Renal cortical epithelial cell (primary cell): ENCODE measurements at regions not wholly inside any gene's neighbourhood (a gene's known extent, or its start where the extent isn't known, plus 50 kb on each side); places are given as distances from the start of the nearest gene placed in this dataset.

ENCODE experiments used
- DNase-seq: peaks from one replicate; pipeline ENCODE4 v3.0.0-alpha.2; 2011; ENCODE audit warnings: low read depth

DNA sequence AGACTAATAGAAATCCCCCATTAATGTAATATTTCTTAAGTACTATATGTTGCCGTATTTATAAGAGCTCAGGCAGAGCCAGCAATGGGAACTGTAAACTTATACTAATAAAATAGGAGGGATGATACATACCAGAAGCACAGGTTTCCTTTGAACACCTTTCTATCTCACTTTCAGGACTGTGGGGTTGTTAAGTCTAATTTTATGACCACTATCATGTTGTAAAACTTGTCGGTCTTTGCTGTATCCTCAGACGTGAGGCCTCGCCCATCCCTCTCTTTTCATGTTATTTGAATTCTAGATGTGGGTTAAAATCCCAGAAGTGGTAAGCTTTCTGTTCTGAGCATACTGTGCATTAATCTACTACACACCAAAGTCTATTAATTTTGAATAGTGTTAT lies 1083.5 kb upstream of the TENM4 start:
- no peak for DNase-seq

DNA sequence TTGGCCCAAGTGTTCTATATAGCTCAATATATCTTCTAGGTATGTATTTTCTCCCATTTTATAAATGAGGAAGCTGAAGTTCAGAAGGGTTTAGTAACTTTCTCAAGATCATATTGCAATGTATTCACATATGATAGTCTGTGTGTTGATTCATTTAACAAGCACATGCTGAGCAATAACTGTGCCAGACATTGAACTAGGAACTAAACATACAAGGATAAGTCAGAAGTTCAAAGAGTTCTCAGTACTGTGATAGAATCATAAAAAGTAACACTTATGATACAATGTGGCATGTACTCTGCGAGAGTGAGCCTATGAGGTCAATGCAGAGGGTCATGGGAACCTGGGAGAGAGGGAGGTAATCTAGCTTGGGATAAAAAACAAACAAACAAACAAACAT lies 1082.2 kb upstream of the TENM4 start:
- no peak for DNase-seq

DNA sequence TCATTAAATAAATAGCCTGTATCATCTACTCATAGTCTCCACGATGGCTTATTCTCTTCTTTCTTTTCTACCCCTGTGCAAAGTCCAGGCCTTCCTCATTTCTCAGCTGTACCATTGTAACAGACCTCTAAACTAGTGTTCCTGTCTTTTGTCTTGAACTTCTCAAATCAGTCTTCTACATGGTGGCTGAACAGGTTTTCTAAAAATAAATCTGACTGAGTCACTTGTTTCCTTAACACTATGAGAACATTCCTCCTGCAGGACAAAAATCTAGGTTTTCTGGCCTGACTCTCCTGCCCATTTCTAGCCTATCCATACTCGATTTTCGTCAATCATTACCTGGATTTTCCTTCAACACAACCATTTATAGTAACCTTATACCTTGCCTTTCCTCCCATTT lies 1080.8 kb upstream of the TENM4 start:
- peak; percentile 80 for DNase-seq

DNA sequence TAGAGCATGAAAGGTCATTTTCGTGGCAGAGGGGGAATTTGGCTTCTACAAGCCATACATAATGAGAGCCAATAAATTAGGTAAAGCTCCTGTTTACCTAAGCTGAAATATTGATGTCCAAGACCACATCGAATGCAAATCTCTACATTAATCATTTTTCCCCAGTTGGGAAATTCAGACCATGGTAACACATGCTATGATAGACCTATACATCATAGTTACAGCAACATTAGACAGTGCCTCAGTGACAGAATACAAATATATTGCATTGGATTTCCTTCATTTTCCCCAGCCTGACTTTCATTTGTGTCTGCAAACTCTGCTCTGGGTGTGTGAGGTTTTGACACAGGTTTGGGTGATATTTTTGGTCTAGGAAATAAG lies 1079.7 kb upstream of the TENM4 start:
- DNase-seq, result no peak

DNA sequence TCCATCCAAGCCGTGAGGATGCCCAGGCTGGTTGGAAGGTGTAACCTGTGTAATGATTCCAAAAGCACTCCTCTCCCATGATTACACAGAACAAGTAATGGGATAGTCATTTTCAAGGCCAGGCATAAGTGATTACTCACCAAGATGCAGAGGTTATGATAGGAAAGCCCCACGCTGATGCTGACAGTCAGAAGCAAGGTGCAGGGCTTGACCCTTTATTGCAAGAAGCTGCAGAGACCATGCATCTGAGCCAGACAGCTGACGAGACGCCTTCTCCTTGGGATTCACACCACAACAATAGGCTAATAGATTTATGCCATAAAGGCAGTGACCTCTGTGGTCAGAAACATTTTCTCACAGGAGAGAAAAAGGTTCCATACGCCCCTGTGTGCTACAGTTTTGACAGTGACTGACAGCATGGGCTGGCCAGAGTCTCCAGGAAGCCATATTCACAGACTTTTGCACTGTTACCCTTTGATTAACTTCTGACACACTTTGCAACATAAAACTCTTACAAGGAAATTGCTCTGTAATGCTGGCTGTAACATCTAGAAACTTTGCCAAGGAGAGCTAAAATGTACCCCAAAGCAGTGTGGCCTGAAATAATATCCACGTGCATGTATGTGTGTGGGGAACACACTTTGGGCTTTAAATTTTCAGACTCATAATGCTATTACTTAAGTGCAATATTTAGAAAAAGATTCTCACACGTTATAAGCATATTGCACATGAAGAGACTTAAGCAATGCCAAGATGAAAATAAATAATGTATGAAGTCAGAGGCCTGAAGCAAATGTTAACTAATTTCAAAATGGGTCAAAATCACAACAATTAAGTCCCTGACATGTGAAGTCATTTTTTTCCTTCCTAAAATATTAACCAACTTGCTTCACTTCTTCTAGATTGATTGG lies 1079.0 kb upstream of the TENM4 start:
- DNase-seq, result peak; percentile 44

DNA sequence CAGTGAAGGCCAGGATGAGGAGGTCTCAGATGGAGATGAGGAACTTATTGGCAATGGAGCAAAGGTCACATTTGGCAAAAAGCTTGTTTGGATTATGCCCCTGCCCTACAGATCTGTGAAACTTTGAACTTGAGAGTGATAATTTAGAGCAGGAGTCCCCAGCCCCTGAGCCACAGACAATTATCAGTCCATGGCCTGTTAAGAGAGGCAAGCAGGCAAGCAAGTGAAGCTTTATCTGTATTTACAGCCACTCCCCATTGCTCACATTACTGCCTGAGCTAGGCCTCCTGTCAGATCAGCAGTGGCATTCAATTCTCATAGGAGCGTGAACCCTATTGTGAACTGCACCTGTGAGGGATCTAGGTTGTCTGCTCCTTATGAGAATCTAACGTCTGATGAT lies 1076.9 kb upstream of the TENM4 start:
- no peak for DNase-seq

DNA sequence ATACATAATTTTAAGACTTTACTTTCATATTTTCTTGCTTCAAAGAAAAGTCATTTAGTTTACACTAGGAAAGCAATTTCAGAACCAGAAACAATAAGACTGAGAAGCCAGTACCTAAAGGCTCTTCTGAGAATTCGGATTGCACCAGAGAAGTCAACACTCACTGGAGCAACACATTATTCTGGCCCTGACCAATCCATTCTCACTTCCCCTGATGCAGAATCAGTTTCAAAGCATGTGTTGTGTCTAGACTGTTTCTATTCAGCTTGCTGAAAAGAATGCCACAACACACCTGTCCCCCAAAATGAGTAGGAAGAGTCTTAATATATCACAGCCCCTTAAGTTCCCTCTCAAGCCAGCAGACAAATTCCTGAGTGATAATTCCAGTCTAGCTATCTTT lies 1074.3 kb upstream of the TENM4 start:
- DNase-seq, result no peak

DNA sequence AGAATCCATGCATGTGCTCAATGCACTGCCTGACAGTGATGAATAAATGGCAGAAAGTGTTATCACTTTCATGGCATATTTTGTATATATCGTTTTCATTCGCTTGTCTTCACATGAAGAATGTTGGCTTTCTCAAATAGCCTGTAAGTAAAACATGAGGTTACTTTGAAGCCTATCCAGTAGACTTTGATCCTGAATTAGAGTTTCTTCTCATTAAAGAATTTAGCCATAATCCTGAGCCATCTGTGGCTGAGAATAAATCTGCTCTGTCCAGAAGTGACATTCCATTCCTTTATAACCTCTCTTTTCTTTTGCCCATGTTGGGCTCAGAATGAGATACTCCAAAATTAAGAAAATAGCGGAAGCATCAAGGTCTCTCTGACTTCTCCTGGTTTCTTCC lies 1071.7 kb upstream of the TENM4 start:
- DNase-seq, result no peak

DNA sequence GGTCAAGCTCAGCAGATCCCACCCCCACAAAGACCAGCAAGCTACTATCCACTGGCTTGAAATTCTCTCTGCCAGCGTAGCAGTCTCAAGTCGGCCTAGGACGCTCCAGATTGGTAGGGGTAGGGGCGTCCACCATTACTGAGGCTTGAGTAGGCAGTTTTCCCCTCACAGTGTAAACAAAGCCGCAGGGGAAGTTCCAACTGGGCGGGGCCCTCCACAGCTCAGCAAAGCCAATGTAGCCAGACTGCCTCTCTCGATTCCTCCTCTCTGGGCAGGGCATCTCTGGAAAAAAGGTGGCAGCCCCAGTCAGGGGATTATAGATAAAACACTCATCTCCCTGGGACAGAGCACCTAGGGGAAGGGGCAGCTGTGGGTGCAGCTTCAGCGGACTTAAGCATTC lies 1064.9 kb upstream of the TENM4 start:
- DNase-seq, result no peak

DNA sequence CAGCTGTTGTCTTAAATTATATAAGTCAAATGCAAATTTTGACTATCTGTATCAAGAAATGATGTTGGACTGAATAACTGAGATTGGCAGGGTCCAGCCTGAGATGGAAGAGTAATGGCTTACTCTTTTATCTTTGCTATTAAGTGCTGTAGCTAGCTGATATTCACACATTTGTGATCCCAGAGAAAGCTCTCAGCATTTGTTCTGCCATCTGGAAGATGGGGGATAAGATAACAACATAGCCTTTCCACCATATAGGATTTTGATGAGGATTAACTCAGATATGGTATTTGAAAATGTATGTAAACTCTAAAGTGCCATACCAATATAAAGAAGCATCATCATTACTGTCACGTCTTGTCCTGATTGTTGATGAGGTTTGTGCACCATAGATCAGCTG lies 1063.2 kb upstream of the TENM4 start:
- no peak for DNase-seq

DNA sequence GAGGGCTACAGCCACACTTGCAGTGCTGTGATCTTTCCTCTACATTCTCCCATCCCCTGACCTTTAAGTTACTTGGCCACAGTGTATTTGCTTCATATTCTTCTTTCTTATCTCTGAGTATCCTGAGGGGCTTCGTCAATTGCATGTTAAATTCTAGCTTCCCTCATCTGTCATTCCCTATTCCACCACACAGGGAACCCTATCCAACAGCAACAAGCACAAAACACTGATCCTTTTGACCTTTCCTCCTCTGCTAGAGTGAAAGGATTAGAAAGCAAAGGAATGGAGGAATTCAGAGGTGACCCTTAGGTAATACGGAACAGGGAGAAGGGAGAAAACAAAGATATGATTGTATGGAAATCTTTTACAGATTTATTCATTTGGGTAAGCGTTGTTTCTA lies 1061.7 kb upstream of the TENM4 start:
- no peak for DNase-seq

DNA sequence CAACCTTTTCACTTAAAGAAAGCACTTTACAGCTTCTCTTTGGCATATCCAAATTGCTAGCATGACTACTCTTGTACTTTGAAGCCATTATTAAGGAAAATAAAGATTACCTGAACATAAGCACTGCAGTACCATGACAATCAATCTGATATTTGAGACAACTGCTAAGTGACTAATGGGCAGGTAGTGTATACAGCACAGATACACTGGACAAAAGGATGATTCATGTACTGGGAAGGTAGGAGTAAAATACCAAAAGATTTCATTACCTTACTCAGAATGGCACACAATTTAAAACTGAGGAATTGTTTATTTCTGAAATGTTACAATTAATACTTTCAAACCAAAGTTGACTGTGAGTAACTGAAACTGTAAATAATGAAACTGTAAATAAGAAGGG lies 1054.3 kb upstream of the TENM4 start:
- peak; percentile 3 for DNase-seq

DNA sequence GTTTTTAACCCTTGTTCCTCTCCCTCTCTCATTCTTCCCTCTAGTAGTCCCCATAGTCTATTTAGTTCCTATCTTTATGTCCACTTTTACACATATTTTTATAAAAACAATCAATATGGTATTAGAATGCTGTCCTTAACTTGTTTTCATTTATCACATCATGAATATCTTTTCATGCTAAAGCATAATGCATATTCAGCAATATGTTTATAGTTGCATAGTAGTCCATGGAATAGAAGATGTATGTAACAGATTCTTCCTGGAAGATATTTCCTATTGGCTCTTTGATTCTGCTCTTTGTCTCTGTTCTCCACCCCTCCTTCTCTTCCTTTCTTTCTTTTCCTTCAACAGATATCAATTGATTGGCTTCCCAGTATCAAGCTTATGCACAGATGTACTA lies 1047.1 kb upstream of the TENM4 start:
- no peak for DNase-seq

DNA sequence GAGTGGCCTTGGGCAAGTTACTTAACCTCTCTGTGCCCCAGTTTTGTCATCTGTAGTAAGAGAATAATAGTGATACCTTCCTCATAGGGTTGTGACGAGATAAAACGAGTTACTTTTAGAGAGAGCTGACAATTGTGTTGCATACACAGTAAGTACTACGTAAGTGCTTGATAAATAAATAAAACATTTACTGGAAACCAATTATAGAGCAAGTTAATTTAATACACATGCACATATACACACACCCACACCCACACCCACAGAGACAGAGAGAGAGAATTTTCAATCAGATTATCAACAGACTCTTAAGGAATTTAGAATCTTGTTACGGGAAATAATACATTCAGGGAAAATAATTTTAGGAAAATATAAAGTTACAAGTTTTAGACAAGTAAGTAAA lies 1045.8 kb upstream of the TENM4 start:
- DNase-seq, result no peak

DNA sequence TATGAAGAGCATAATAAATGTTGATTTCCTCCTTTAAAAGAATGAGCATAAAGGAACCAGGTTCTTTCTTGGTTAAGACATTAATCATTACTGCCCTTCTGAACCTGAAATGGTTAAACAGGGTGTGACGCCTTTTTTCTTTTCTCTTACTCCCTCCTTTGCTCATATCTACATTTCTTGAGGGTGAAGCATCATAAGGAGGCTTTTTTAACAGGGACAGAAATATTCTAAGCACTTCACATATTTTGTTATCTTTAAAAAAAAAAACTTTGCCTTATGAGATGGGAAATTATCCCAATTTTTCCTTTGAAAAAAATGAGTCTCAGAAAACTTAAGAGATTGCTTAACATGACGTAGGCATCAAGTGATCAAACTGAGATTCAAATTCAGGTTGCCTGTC lies 1036.3 kb upstream of the TENM4 start:
- DNase-seq, result no peak

DNA sequence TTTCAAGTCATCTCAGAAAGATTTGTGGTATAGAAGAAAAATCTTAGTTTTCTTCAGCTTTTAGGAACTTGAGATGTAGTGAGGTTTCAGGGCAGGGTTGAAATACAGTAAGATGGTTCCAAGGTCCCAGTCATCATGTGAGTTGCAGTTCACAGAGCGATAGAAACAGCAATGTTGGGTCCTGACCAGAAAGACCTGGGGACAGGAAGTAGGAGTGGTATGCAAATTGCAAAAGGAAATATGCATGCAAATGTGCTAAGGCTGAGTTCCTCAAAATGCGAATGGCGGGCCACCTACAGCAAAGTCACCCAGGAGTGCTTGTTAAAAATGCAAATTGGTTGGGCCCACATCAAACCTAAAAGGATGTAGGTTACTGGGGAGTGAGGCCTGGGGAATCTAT lies 1032.7 kb upstream of the TENM4 start:
- DNase-seq, result no peak

DNA sequence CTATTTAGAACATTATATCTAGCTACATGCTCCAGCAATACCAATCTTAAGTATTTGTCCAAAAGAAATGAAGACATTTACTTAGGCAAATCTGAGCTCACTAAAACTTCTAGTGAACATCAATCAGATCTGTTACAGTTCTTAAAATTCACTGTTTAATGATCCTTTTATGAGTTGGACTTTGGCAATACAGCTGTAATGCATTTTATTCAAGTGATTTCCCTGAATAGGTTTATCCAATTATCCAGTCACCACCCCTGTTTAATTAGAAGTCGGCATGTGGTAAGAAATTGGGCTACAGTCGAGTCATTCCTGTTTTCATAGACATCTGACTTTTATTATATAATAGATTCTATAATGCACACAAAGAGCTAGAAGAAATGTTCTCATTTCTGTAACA lies 1029.0 kb upstream of the TENM4 start:
- no peak for DNase-seq

DNA sequence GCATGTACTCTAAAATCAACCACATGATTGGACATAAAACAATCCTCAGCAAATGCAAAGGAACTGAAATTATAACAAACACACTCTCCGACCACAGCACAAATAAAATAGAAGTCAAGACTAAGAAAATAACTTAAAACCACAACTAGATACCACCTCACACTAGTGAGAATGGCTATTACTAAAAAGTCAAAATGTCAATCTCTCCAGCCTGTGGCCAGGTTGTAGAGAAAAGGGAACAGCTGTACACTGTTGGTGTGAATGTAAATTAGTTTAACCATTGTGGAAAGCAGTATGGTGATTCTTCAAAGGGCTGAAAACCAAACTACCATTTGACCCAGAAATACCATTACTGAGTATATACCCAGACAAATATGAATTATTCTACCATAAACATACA lies 1025.7 kb upstream of the TENM4 start:
- no peak for DNase-seq

DNA sequence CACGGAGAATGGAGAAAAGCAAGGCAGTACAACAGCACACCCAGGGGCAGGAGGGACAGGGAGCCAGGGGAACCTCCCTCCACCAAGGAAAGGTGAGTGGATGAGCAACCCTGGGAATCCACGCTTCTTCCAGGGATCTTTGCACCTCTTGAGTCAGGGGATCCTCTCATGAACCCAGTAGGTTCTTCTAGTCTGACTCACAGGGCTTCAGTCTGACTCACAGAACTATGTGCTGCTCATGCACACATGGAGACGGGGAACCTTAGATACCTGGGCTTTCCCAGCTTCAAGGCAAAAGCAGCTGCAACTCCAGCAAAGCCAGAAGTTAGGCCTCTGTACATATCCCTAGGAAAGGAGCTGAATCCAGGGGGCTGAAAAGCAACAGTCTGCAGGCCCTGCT lies 1021.4 kb upstream of the TENM4 start:
- DNase-seq, result peak; percentile 76

DNA sequence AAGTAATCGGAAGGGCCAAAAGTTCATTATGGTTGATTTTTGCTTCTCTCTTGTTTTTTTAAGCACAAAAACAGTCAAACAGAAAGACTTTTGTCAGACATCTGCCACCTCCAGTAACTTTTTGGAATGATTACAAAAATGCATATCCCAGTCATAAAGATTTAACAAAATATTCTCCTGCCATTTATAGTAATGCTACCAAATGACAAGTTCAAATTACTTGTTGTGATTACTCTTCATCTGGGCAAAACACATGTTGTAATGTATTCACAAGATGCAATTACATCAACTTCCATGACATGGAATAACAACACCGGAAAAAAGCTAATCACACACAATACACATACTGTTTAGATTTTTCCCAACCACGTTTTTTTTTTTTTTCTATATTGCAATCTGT lies 1017.5 kb upstream of the TENM4 start:
- DNase-seq, result no peak

DNA sequence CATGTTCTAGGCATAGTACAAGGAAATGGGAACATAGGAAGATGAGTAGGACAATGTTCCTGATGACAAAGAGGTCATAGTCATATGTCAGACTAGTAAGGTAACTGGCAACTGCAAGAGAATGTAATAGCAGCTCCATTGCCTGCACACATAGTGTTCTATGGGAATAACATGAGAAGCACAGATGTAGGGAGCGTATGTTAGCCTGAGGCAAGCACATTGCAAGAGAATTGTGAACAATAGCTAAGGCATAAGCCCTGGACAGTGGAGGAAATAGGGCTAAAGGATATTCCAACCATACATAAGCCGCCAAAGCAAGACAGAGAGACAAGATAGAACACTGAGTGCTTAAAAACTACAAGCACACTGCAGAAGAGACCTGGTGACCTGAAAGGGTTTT lies 1017.0 kb upstream of the TENM4 start:
- DNase-seq, result no peak

DNA sequence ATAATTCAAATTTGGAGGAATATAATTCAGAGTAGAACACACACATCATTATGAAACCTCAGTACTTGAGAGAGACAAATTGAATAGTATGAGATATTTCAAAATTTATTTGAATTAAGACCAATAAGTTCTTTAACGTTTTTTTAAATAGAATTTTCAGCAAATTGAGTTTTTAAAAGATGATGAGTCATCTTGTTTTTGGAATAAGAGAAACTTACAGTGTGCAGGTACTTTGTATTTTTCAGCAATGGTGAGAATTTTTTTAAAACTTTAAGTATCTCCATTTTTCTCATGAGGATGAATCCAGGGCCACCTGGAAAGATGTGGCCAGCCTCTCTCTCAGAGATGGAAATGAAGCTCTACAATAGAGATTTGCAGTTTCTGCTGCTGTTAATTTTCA lies 1015.0 kb upstream of the TENM4 start:
- DNase-seq, result no peak

DNA sequence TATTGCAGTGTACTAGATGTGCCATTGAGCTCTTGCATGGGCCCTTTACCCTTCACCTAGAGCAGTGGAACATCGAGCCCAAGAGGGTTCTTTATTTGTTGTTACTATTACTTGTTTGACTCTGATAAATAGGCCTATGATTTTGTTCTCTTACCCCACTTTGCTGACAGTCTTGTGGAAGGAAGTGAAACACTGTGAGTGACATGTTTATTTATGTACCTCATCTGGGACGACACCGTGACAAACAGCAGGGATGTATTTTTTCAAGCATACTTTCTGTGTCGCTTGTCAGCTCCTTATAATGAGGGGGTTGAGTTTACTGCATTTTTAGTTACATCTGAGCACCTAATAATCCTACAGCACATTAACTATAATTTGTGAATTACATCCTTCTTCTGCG lies 1010.3 kb upstream of the TENM4 start:
- DNase-seq, result no peak

DNA sequence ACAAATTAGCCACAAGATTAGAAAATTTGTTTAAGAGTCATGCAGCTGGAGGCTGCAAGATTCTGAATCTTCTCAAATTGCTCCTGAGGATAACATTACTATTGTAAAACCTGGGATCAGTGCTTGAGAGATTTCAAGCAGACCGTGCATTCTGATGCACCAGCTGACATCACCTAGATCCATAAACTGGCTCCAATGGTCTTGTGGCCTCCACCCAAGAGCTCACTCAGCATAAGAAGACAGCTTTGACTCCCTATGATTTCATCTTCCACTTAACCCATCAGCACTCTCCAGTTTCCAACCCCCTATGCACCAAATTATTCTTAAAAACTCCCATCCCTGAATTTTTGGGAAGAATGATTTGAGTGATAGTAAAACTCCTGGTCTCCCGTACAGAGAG lies 1007.9 kb upstream of the TENM4 start:
- no peak for DNase-seq
